Heart left ventricle (tissue), 13 donors: ENCODE measurements at regions not wholly inside any gene's neighbourhood (a gene's known extent, or its start where the extent isn't known, plus 50 kb on each side); places are given as distances from the start of the nearest gene placed in this dataset.

Source experiments
- POLR2A ChIP-seq, 2 donors: fragments of 450-650 bp; IDR thresholded peaks; one replicate each; pipeline ENCODE4 v1.6.1; 2017; ENCODE audit warnings: antibody characterized with exemption in 2 of 2, mild to moderate bottlenecking in 2 of 2, moderate library complexity in 2 of 2
- TF ChIP-seq, protein P1 (sequence below), 12 donors: fragments of 200-600 bp; sonication (generic) in 4 of 12; IDR thresholded peaks; one replicate each; pipeline versions ENCODE4 v1.5.0 to v1.8.0; 2018 to 2022; ENCODE audit warnings: antibody characterized with exemption in 12 of 12, mild to moderate bottlenecking in 5 of 12
- donor health status: ischemic (EF 13 %, LVEDD 7.1; RV severe dilation, severe dysfunction).
- donor health status: DM: no; HTN: yes; CAD: no.
- donor health status: DM: no; HTN: no; CAD: no.
- donor health status: ischemic (EF 25% LVEDD 6.9; RV normal size, moderate dysfunction).
- donor health status: ischemic (EF 25% LVEDD 5.7; RV mildly dilated, moderate dysfunction).
- donor health status: ischemic (EF 35%, LVEDD 5.7; RV mildly dilated, moderate dysfunction).
- donor health status: nonischemic (EF 11% LVEDD 7.7; RV severe dilation, severe dysfunction).
- donor health status: DM: yes; HTN: yes; CAD: no.
- donor health status: PGD.
- donor health status: ischemic (EF 29% LVEDD 5.4; RV normal size, mild dysfunction).
- donor health status: nonischemic (EF 23%, LVEDD 6.1; RV moderate dilation, normal function).

DNA sequence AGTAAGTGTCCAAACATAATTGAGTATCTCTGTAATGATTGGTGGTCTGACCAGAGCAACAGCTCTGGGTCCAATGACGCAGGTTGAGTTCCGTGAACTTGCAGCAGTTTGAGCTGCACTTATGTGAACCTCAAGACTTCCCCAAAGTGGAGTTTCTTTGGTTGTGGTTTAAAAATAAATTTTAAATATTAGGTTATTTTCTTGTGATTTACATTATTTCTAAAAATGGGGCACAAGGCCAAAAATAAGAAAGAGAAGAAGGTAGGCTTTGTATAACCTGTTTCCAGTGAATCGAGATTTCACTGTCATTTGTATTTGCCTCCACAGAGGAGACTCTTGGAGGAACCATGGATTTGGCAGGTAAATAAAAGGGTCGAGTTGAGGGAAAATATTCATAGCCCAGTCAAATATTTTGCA is 166.4 kb upstream of the ZNF217 start:
- no peak for TF ChIP-seq POLR2A (IDR thresholded peaks at IDR 0.05)
- TF ChIP-seq, protein P1, sequence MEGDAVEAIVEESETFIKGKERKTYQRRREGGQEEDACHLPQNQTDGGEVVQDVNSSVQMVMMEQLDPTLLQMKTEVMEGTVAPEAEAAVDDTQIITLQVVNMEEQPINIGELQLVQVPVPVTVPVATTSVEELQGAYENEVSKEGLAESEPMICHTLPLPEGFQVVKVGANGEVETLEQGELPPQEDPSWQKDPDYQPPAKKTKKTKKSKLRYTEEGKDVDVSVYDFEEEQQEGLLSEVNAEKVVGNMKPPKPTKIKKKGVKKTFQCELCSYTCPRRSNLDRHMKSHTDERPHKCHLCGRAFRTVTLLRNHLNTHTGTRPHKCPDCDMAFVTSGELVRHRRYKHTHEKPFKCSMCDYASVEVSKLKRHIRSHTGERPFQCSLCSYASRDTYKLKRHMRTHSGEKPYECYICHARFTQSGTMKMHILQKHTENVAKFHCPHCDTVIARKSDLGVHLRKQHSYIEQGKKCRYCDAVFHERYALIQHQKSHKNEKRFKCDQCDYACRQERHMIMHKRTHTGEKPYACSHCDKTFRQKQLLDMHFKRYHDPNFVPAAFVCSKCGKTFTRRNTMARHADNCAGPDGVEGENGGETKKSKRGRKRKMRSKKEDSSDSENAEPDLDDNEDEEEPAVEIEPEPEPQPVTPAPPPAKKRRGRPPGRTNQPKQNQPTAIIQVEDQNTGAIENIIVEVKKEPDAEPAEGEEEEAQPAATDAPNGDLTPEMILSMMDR (IDR thresholded peaks at IDR 0.05), result no peak
